ENCODE measurements at regions not wholly inside any gene's neighbourhood (a gene's known extent, or its start where the extent isn't known, plus 50 kb on each side); places are given as distances from the start of the nearest gene placed in this dataset.
"Not testable (repeated sequence)": the region's sequence is repeated elsewhere in the genome, so short reads cannot be mapped to it uniquely, and the experiment has no call there.

- H3K9ac ChIP-seq (ENCODE audit: low read length) = no peak overlapping the region
- TF ChIP-seq EZH2phosphoT487 (IDR thresholded peaks at IDR 0.05; ENCODE audit: low read depth) = no peak
- TF ChIP-seq, protein P1, sequence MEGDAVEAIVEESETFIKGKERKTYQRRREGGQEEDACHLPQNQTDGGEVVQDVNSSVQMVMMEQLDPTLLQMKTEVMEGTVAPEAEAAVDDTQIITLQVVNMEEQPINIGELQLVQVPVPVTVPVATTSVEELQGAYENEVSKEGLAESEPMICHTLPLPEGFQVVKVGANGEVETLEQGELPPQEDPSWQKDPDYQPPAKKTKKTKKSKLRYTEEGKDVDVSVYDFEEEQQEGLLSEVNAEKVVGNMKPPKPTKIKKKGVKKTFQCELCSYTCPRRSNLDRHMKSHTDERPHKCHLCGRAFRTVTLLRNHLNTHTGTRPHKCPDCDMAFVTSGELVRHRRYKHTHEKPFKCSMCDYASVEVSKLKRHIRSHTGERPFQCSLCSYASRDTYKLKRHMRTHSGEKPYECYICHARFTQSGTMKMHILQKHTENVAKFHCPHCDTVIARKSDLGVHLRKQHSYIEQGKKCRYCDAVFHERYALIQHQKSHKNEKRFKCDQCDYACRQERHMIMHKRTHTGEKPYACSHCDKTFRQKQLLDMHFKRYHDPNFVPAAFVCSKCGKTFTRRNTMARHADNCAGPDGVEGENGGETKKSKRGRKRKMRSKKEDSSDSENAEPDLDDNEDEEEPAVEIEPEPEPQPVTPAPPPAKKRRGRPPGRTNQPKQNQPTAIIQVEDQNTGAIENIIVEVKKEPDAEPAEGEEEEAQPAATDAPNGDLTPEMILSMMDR (IDR thresholded peaks at IDR 0.05; ENCODE audit: low read depth, low read length) = no peak
- H3K9me3 ChIP-seq (ENCODE audit: insufficient read depth, low read length) = no peaks in the 10 kb centered on the region
- H3K4me1 ChIP-seq (ENCODE audit: low read length) = peaks cover 12% of the 10 kb centered on the region
- no peaks in the 10 kb centered on the region for H3K79me2 ChIP-seq (ENCODE audit: low read length)
- no peak overlapping the region for H3K27ac ChIP-seq (ENCODE audit: low read length)
- no peaks in the 10 kb centered on the region for H3K36me3 ChIP-seq (replicated peaks; ENCODE audit: low read depth, low read length)
- H3K27me3 ChIP-seq (ENCODE audit: low read depth, low read length) = no peaks in the 10 kb centered on the region
- no peaks in the 10 kb centered on the region for H4K20me1 ChIP-seq (ENCODE audit: insufficient read depth, low read length)
- H2AFZ ChIP-seq (ENCODE audit: low read depth, low read length) = no peak overlapping the region
- no peak overlapping the region for H3K4me3 ChIP-seq (ENCODE audit: low read length)
- no peak overlapping the region for H3K4me2 ChIP-seq (ENCODE audit: low read length)
These were observed 1239.4 kb upstream of the CRIM1 start for GRCh38 chr2:35116151-35116550.

- Histone ChIP-seq H3K36me3 (replicated peaks; ENCODE audit: low read depth, low read length) (no peaks in the 10 kb centered on the region), H3K9ac (ENCODE audit: low read length) (no peak overlapping the region), H4K20me1 (ENCODE audit: insufficient read depth, low read length) (no peaks in the 10 kb centered on the region), H3K9me3 (ENCODE audit: insufficient read depth, low read length) (no peaks in the 10 kb centered on the region), H3K4me2 (ENCODE audit: low read length) (no peak overlapping the region), H3K79me2 (ENCODE audit: low read length) (no peaks in the 10 kb centered on the region), H3K4me3 (ENCODE audit: low read length) (no peak overlapping the region), H3K27me3 (ENCODE audit: low read depth, low read length) (no peaks in the 10 kb centered on the region), H3K4me1 (ENCODE audit: low read length) (peaks cover 5% of the 10 kb centered on the region), H2AFZ (ENCODE audit: low read depth, low read length) (peak overlapping the region; percentile 24; the same call in 1 of the 2 replicates), H3K27ac (ENCODE audit: low read length) (no peak overlapping the region)
- TF ChIP-seq, protein P1 (IDR thresholded peaks at IDR 0.05; ENCODE audit: low read depth, low read length) = peak; percentile 69
- TF ChIP-seq EZH2phosphoT487 (IDR thresholded peaks at IDR 0.05; ENCODE audit: low read depth) = no peak
These were observed 1240.8 kb upstream of the CRIM1 start for GRCh38 chr2:35114765-35115164.

DNA sequence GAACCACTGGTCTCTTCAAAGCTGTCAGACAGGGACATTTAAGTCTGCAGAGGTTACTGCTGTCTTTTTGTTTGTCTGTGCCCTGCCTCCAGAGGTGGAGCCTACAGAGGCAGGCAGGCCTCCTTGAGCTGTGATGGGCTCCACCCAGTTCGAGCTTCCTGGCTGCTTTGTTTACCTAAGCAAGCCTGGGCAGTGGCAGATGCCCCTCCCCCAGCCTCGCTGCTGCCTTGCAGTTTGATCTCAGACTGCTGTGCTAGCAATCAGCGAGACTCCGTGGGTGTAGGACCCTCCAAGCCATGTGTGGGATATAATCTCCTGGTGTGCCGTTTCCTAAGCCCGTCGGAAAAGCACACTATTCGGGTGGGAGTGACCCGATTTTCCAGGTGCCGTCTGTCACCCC is 1243.2 kb upstream of the CRIM1 start:
- not testable (repeated sequence) for H3K9ac ChIP-seq (ENCODE audit: low read length); H2AFZ ChIP-seq (ENCODE audit: low read depth, low read length); H3K79me2 ChIP-seq (ENCODE audit: low read length); H3K4me2 ChIP-seq (ENCODE audit: low read length); H4K20me1 ChIP-seq (ENCODE audit: insufficient read depth, low read length); H3K4me1 ChIP-seq (ENCODE audit: low read length); H3K4me3 ChIP-seq (ENCODE audit: low read length); H3K27me3 ChIP-seq (ENCODE audit: low read depth, low read length); H3K27ac ChIP-seq (ENCODE audit: low read length); H3K9me3 ChIP-seq (ENCODE audit: insufficient read depth, low read length); H3K36me3 ChIP-seq (replicated peaks; ENCODE audit: low read depth, low read length)

GRCh38 chr2:35104309-35104708 is 1251.3 kb upstream of the CRIM1 start:
- Histone ChIP-seq H3K27ac (ENCODE audit: low read length) (no peak overlapping the region), H2AFZ (ENCODE audit: low read depth, low read length) (no peak overlapping the region), H3K9me3 (ENCODE audit: insufficient read depth, low read length) (no peaks in the 10 kb centered on the region), H3K79me2 (ENCODE audit: low read length) (no peaks in the 10 kb centered on the region), H3K4me1 (ENCODE audit: low read length) (peaks cover 7% of the 10 kb centered on the region; the same call in 1 of the 2 replicates), H3K9ac (ENCODE audit: low read length) (no peak overlapping the region), H3K4me3 (ENCODE audit: low read length) (no peak overlapping the region), H3K27me3 (ENCODE audit: low read depth, low read length) (no peaks in the 10 kb centered on the region), H4K20me1 (ENCODE audit: insufficient read depth, low read length) (no peaks in the 10 kb centered on the region), H3K36me3 (replicated peaks; ENCODE audit: low read depth, low read length) (no peaks in the 10 kb centered on the region), H3K4me2 (ENCODE audit: low read length) (no peak overlapping the region)
- no peak for TF ChIP-seq EZH2phosphoT487 (IDR thresholded peaks at IDR 0.05; ENCODE audit: low read depth)
- TF ChIP-seq, protein P1 (IDR thresholded peaks at IDR 0.05; ENCODE audit: low read depth, low read length) = no peak

- Histone ChIP-seq H3K4me3 (ENCODE audit: low read length) (no peak overlapping the region), H3K4me1 (ENCODE audit: low read length) (peaks cover 11% of the 10 kb centered on the region), H3K4me2 (ENCODE audit: low read length) (no peak overlapping the region), H4K20me1 (ENCODE audit: insufficient read depth, low read length) (no peaks in the 10 kb centered on the region), H3K36me3 (replicated peaks; ENCODE audit: low read depth, low read length) (no peaks in the 10 kb centered on the region), H3K9me3 (ENCODE audit: insufficient read depth, low read length) (no peaks in the 10 kb centered on the region), H3K79me2 (ENCODE audit: low read length) (no peaks in the 10 kb centered on the region), H3K27me3 (ENCODE audit: low read depth, low read length) (no peaks in the 10 kb centered on the region), H2AFZ (ENCODE audit: low read depth, low read length) (no peak overlapping the region), H3K9ac (ENCODE audit: low read length) (no peak overlapping the region), H3K27ac (ENCODE audit: low read length) (no peak overlapping the region)
- no peak for TF ChIP-seq EZH2phosphoT487 (IDR thresholded peaks at IDR 0.05; ENCODE audit: low read depth)
- TF ChIP-seq, protein P1 (IDR thresholded peaks at IDR 0.05; ENCODE audit: low read depth, low read length) = peak; percentile 34
These were observed 1256.2 kb upstream of the CRIM1 start for GRCh38 chr2:35099342-35099741.

Measured in OCI-LY3 (cell line).